ENCODE measurements at regions not wholly inside any gene's neighbourhood (a gene's known extent, or its start where the extent isn't known, plus 50 kb on each side); places are given as distances from the start of the nearest gene placed in this dataset.

GRCh38 chr18:71878226-71878625 lies 665.9 kb downstream of the CBLN2 start:
- TF ChIP-seq YY1 (IDR thresholded peaks at IDR 0.05; ENCODE audit: low read depth): no peak
- TF ChIP-seq TAF1 (IDR thresholded peaks at IDR 0.05; ENCODE audit: low read depth): no peak
- TF ChIP-seq NFIC (IDR thresholded peaks at IDR 0.05): no peak
- no peak for TF ChIP-seq REST (IDR thresholded peaks at IDR 0.05; ENCODE audit: low read depth)
- TF ChIP-seq RAD21 (IDR thresholded peaks at IDR 0.05; ENCODE audit: low read depth): no peak
- TF ChIP-seq CREB1 (IDR thresholded peaks at IDR 0.05; ENCODE audit: low read depth): no peak

Measured in Ishikawa (cell line).